DOHH2 (cell line): ENCODE measurements at regions not wholly inside any gene's neighbourhood (a gene's known extent, or its start where the extent isn't known, plus 50 kb on each side); places are given as distances from the start of the nearest gene placed in this dataset.

Experiments used
- EZH2phosphoT487 ChIP-seq: fragments of 200-600 bp; sonication (generic); IDR thresholded peaks from 2 replicates; pipeline ENCODE4 v1.6.1; 2017; ENCODE audit warnings: borderline replicate concordance, mild to moderate bottlenecking, antibody characterized with exemption, low read length, moderate library complexity, mixed read lengths
- TF ChIP-seq, protein P1 (sequence below): fragments of 200-600 bp; sonication (generic); IDR thresholded peaks from one replicate; pipeline ENCODE4 v1.5.1; 2014; ENCODE audit warnings: antibody characterized with exemption, mild to moderate bottlenecking, low read depth, low read length; ENCODE audit not compliant: poor library complexity, severe bottlenecking

DNA sequence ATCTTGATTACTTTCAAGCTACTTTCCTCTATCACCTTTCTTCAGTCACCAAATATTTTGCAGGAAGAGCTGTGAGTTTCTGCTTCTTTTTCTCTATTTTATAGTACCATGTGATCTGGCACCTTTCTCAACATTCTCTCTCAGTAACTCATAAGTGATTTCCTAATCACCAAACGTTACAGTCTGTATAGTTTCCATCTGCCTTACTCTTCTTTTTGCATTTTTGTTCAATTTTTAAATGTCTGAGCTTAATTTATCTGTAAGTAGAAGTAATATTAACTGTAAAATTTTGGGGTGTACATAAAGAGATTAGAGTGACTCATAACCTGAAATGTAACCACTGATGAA, 422.1 kb upstream of the SYT1 start:
- TF ChIP-seq, protein P1, sequence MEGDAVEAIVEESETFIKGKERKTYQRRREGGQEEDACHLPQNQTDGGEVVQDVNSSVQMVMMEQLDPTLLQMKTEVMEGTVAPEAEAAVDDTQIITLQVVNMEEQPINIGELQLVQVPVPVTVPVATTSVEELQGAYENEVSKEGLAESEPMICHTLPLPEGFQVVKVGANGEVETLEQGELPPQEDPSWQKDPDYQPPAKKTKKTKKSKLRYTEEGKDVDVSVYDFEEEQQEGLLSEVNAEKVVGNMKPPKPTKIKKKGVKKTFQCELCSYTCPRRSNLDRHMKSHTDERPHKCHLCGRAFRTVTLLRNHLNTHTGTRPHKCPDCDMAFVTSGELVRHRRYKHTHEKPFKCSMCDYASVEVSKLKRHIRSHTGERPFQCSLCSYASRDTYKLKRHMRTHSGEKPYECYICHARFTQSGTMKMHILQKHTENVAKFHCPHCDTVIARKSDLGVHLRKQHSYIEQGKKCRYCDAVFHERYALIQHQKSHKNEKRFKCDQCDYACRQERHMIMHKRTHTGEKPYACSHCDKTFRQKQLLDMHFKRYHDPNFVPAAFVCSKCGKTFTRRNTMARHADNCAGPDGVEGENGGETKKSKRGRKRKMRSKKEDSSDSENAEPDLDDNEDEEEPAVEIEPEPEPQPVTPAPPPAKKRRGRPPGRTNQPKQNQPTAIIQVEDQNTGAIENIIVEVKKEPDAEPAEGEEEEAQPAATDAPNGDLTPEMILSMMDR, result no peak
- TF ChIP-seq EZH2phosphoT487, result no peak
